Loucy (cell line): ENCODE measurements at regions not wholly inside any gene's neighbourhood (a gene's known extent, or its start where the extent isn't known, plus 50 kb on each side); places are given as distances from the start of the nearest gene placed in this dataset.
"Not testable (repeated sequence)": the region's sequence is repeated elsewhere in the genome, so short reads cannot be mapped to it uniquely, and the experiment has no call there.

Experiments used
- H2AFZ ChIP-seq: fragments of 200-600 bp; sonication (generic); 2 replicates; pipeline ENCODE4 v1.6.0; 2016; ENCODE audit warnings: antibody characterized with exemption, mild to moderate bottlenecking, low read length, moderate library complexity
- H3F3A ChIP-seq: fragments of 200-600 bp; 2 replicates; pipeline ENCODE4 v1.6.0; 2016; ENCODE audit warnings: antibody characterized with exemption, low read depth, mild to moderate bottlenecking
- H3K27me3 ChIP-seq: fragments of 200-600 bp; sonication (generic); 2 replicates; pipeline ENCODE4 v1.6.1; 2014; ENCODE audit warnings: low read length, mild to moderate bottlenecking; ENCODE audit not compliant: insufficient read depth, poor library complexity, severe bottlenecking
- H3K36me3 ChIP-seq: fragments of 200-600 bp; sonication (generic); 2 replicates; pipeline ENCODE4 v1.6.1; 2016; ENCODE audit warnings: low read length; ENCODE audit not compliant: insufficient read depth
- H3K4me1 ChIP-seq: fragments of 200-600 bp; sonication (generic); 2 replicates; pipeline ENCODE4 v1.5.1; 2014; ENCODE audit warnings: low read length, mild to moderate bottlenecking; ENCODE audit not compliant: insufficient read depth, poor library complexity, severe bottlenecking
- H3K4me2 ChIP-seq: fragments of 200-600 bp; sonication (generic); 2 replicates; pipeline ENCODE4 v1.6.0; 2014; ENCODE audit warnings: antibody characterized with exemption, low read length, low read depth, mild to moderate bottlenecking; ENCODE audit not compliant: poor library complexity, severe bottlenecking
- H3K4me3 ChIP-seq: fragments of 200-600 bp; sonication (generic); 2 replicates; pipeline ENCODE4 v1.5.1; 2014; ENCODE audit warnings: low read length, mild to moderate bottlenecking, mixed read lengths; ENCODE audit not compliant: poor library complexity, severe bottlenecking
- H3K79me2 ChIP-seq: fragments of 200-600 bp; sonication (generic); 2 replicates; pipeline ENCODE4 v1.6.1; 2014; ENCODE audit warnings: low read length; ENCODE audit not compliant: insufficient read depth
- H3K9ac ChIP-seq: fragments of 200-600 bp; sonication (generic); 2 replicates; pipeline ENCODE4 v1.6.0; 2014; ENCODE audit warnings: mild to moderate bottlenecking, low read depth, low read length, moderate library complexity; ENCODE audit not compliant: poor library complexity, severe bottlenecking
- H3K9me2 ChIP-seq: fragments of 200-600 bp; sonication (generic); replicated peaks from 2 replicates; pipeline ENCODE4 v1.6.1; 2016; ENCODE audit warnings: low read depth, low read length, mixed read lengths
- H3K9me3 ChIP-seq: fragments of 200-600 bp; sonication (generic); 2 replicates; pipeline ENCODE4 v1.6.1; 2014; ENCODE audit warnings: mild to moderate bottlenecking, antibody characterized with exemption, low read length, low read depth; ENCODE audit not compliant: insufficient read depth
- H4K20me1 ChIP-seq: fragments of 200-600 bp; sonication (generic); 2 replicates; pipeline ENCODE4 v1.6.0; 2014; ENCODE audit warnings: antibody characterized with exemption, low read length, mild to moderate bottlenecking; ENCODE audit not compliant: insufficient read depth, poor library complexity, severe bottlenecking
- CTCF ChIP-seq: fragments of 200-600 bp; sonication (generic); conservative IDR thresholded peaks from 2 replicates; pipeline ENCODE4 v1.5.1; 2014; ENCODE audit warnings: mild to moderate bottlenecking, antibody characterized with exemption, low read length
- EZH2phosphoT487 ChIP-seq: fragments of 200-600 bp; IDR thresholded peaks from 2 replicates; pipeline ENCODE4 v1.6.1; 2018; ENCODE audit warnings: antibody characterized with exemption, mild to moderate bottlenecking, moderate library complexity, borderline replicate concordance

- no peaks in the 10 kb centered on the region for H3K9me2 ChIP-seq
- no peaks in the 10 kb centered on the region for H3K36me3 ChIP-seq
- H3K9me3 ChIP-seq = 0 out of 2 replicates have a peak, but pooled peaks cover 5% of the 10 kb centered on the region
- H3K4me2 ChIP-seq = no peak overlapping the region
- peaks cover 17% of the 10 kb centered on the region for H3K4me1 ChIP-seq
- no peak overlapping the region for H2AFZ ChIP-seq
- no peaks in the 10 kb centered on the region for H3K27me3 ChIP-seq
- no peak for TF ChIP-seq EZH2phosphoT487
- no peak for TF ChIP-seq CTCF
- no peak overlapping the region for H3K4me3 ChIP-seq
- no peaks in the 10 kb centered on the region for H3K79me2 ChIP-seq
- no peaks in the 10 kb centered on the region for H3F3A ChIP-seq
- no peaks in the 10 kb centered on the region for H4K20me1 ChIP-seq
- no peak overlapping the region for H3K9ac ChIP-seq
These were observed 133.8 kb downstream of the SPRY1 start for GRCh38 chr4:123530357-123530756.

- Histone ChIP-seq H3K36me3 (no peaks in the 10 kb centered on the region), H3K27me3 (no peaks in the 10 kb centered on the region), H3K9ac (no peak overlapping the region), H3K79me2 (no peaks in the 10 kb centered on the region), H3K9me3 (0 out of 2 replicates have a peak, but pooled peaks cover 5% of the 10 kb centered on the region), H4K20me1 (no peaks in the 10 kb centered on the region), H3K4me1 (peaks cover 17% of the 10 kb centered on the region), H3K4me2 (peak overlapping the region; percentile 9), H3K9me2 (no peaks in the 10 kb centered on the region), H3F3A (0 out of 2 replicates have a peak, but pooled peaks cover 3% of the 10 kb centered on the region), H3K4me3 (no peak overlapping the region), H2AFZ (no peak overlapping the region)
- TF ChIP-seq EZH2phosphoT487 (no peak), CTCF (no peak)
These were observed 138.6 kb downstream of the SPRY1 start for GRCh38 chr4:123535037-123535748.

- Histone ChIP-seq H3K36me3 (no peaks in the 10 kb centered on the region), H3K9ac (no peak overlapping the region), H3K9me2 (no peaks in the 10 kb centered on the region), H3K27me3 (no peaks in the 10 kb centered on the region), H3K4me1 (peaks cover 17% of the 10 kb centered on the region), H3K9me3 (0 out of 2 replicates have a peak, but pooled peaks cover 5% of the 10 kb centered on the region), H3K79me2 (no peaks in the 10 kb centered on the region), H3K4me2 (peak overlapping the region; percentile 9), H4K20me1 (no peaks in the 10 kb centered on the region), H2AFZ (peak overlapping the region; percentile 48; the same call in 1 of the 2 replicates), H3K4me3 (no peak overlapping the region), H3F3A (0 out of 2 replicates have a peak, but pooled peaks cover 3% of the 10 kb centered on the region)
- TF ChIP-seq CTCF (no peak), EZH2phosphoT487 (no peak)
These were observed 139.6 kb downstream of the SPRY1 start for GRCh38 chr4:123536225-123536624.

DNA sequence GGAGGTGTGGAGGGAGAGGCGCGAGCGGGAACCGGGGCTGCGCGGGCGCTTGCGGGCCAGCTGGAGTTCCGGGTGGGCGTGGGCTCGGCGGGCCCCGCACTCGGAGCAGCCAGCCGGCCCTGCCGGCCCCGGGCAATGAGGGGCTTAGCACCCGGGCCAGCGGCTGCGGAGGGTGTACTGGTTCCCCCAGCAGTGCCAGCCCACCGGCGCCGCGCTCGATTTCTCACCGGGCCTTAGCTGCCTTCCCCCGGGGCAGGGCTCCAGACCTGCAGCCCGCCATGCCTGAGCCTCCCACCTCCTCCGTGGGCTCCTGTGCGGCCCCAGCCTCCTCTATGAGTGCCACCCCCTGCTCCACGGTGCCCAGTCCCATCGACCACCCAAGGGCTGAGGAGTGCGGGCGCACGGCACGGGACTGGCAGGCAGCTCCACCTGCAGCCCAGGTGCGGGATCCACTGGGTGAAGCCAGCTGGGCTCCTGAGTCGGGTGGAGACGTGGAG, 141.4 kb downstream of the SPRY1 start:
- H3K9ac ChIP-seq, H3K27me3 ChIP-seq, H4K20me1 ChIP-seq, H3K9me3 ChIP-seq, H3K79me2 ChIP-seq, H3K4me3 ChIP-seq, H3K4me2 ChIP-seq, H3F3A ChIP-seq, H2AFZ ChIP-seq, H3K36me3 ChIP-seq, H3K9me2 ChIP-seq: not testable (repeated sequence)
- H3K4me1 ChIP-seq = peaks cover 17% of the 10 kb centered on the region
